ENCODE measurements at regions not wholly inside any gene's neighbourhood (a gene's known extent, or its start where the extent isn't known, plus 50 kb on each side); places are given as distances from the start of the nearest gene placed in this dataset.

GRCh38 chr3:180294282-180295027 lies 257.7 kb upstream of the PEX5L start:
- in situ Hi-C loops (cut with HindIII; ENCODE audit: low sequenced_read_pairs) = no loop called here
- no peak for DNase-seq (ENCODE audit: low read depth)
- no peak overlapping the region for H3K4me3 ChIP-seq (ENCODE audit: low read depth, low read length)
- TF ChIP-seq, protein P1, sequence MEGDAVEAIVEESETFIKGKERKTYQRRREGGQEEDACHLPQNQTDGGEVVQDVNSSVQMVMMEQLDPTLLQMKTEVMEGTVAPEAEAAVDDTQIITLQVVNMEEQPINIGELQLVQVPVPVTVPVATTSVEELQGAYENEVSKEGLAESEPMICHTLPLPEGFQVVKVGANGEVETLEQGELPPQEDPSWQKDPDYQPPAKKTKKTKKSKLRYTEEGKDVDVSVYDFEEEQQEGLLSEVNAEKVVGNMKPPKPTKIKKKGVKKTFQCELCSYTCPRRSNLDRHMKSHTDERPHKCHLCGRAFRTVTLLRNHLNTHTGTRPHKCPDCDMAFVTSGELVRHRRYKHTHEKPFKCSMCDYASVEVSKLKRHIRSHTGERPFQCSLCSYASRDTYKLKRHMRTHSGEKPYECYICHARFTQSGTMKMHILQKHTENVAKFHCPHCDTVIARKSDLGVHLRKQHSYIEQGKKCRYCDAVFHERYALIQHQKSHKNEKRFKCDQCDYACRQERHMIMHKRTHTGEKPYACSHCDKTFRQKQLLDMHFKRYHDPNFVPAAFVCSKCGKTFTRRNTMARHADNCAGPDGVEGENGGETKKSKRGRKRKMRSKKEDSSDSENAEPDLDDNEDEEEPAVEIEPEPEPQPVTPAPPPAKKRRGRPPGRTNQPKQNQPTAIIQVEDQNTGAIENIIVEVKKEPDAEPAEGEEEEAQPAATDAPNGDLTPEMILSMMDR (IDR thresholded peaks at IDR 0.05; ENCODE audit: low read depth, low read length, missing control alignments) = no peak

GRCh38 chr3:180295811-180296210 lies 259.1 kb upstream of the PEX5L start:
- DNase-seq (ENCODE audit: low read depth) = no peak
- H3K4me3 ChIP-seq (ENCODE audit: low read depth, low read length) = no peak overlapping the region
- TF ChIP-seq, protein P1 (IDR thresholded peaks at IDR 0.05; ENCODE audit: low read depth, low read length, missing control alignments) = no peak
- in situ Hi-C loops (cut with HindIII; ENCODE audit: low sequenced_read_pairs) = no loop called here

- no peak for DNase-seq (ENCODE audit: low read depth)
- no peak overlapping the region for H3K4me3 ChIP-seq (ENCODE audit: low read depth, low read length)
- in situ Hi-C loops (cut with HindIII; ENCODE audit: low sequenced_read_pairs) = no loop called here
- TF ChIP-seq, protein P1 (IDR thresholded peaks at IDR 0.05; ENCODE audit: low read depth, low read length, missing control alignments) = no peak
Measured at GRCh38 chr3:180296971-180297370, 260.2 kb upstream of the PEX5L start.

DNA sequence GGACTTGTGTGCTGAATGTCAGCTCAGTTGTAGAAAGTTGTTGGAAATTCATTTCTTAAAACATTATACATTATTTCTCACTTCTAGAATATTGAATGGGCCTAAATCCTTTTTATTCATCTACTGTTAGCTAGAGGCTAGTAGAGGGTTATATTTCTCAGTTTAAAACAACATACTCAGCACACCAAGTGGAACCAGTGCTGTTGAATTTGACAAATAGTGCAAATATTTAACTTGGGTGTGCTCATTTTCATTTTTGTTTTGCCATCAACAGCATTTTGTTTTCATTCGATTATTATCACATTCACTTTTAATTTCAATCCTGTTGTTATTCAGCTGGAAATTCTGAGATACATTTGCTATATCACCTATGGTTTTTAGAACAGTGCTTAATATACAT lies 269.4 kb upstream of the PEX5L start:
- no peak overlapping the region for H3K4me3 ChIP-seq (ENCODE audit: low read depth, low read length)
- TF ChIP-seq, protein P1 (IDR thresholded peaks at IDR 0.05; ENCODE audit: low read depth, low read length, missing control alignments) = no peak

GRCh38 chr3:180306691-180307090 lies 270.0 kb upstream of the PEX5L start:
- H3K4me3 ChIP-seq (ENCODE audit: low read depth, low read length) = no peak overlapping the region
- in situ Hi-C loops (cut with HindIII; ENCODE audit: low sequenced_read_pairs) = no loop called here
- DNase-seq (ENCODE audit: low read depth) = no peak
- TF ChIP-seq, protein P1 (IDR thresholded peaks at IDR 0.05; ENCODE audit: low read depth, low read length, missing control alignments) = no peak

More for the DNA sequence above, 269.4 kb upstream of the PEX5L start:
- no peak for DNase-seq (ENCODE audit: low read depth)
- in situ Hi-C loops (cut with HindIII; ENCODE audit: low sequenced_read_pairs) = no loop called here

GRCh38 chr3:180311242-180311641 lies 274.5 kb upstream of the PEX5L start:
- no peak for DNase-seq (ENCODE audit: low read depth)
- in situ Hi-C loops (cut with HindIII; ENCODE audit: low sequenced_read_pairs) = no loop called here
- H3K4me3 ChIP-seq (ENCODE audit: low read depth, low read length) = no peak overlapping the region
- TF ChIP-seq, protein P1 (IDR thresholded peaks at IDR 0.05; ENCODE audit: low read depth, low read length, missing control alignments) = no peak
